CD14-positive monocyte (primary cell): ENCODE measurements at regions not wholly inside any gene's neighbourhood (a gene's known extent, or its start where the extent isn't known, plus 50 kb on each side); places are given as distances from the start of the nearest gene placed in this dataset.

Experiments
- DNase-seq, 3 donors: peaks; one replicate each; pipeline ENCODE4 v3.0.0-alpha.2; 2011 to 2022
- H2AFZ ChIP-seq: 2 replicates; pipeline ENCODE4 v1.6.0; 2012; ENCODE audit warnings: mild to moderate bottlenecking, low read depth, low read length, inconsistent platforms; ENCODE audit not compliant: insufficient read depth, poor library complexity, severe bottlenecking
- H3K27ac ChIP-seq, 2 donors: 1 replicate in 1 of 2; 2 replicates in 1 of 2; pipeline ENCODE4 v1.5.1; 2012 to 2013; ENCODE audit warnings: low read length in 2 of 2, control low read depth in 1 of 2, inconsistent platforms in 1 of 2, low read depth in 1 of 2, mild to moderate bottlenecking in 1 of 2
- H3K27me3 ChIP-seq, 2 donors: one replicate each; pipeline versions ENCODE4 v1.6.0 to v1.6.1; 2011 to 2013; ENCODE audit warnings: low read length in 2 of 2; ENCODE audit not compliant: control insufficient read depth in 2 of 2, insufficient read depth in 2 of 2
- H3K36me3 ChIP-seq, 2 donors: replicated peaks in 1 of 2; 1 replicate in 1 of 2; 2 replicates in 1 of 2; pipeline versions ENCODE4 v1.5.1 to v1.6.1; 2012 to 2013; ENCODE audit warnings: low read length in 2 of 2, control low read depth in 1 of 2, inconsistent platforms in 1 of 2, mild to moderate bottlenecking in 1 of 2; ENCODE audit not compliant: insufficient read depth in 2 of 2, control insufficient read depth in 1 of 2
- H3K4me1 ChIP-seq, 2 donors: 1 replicate in 1 of 2; 2 replicates in 1 of 2; pipeline versions ENCODE4 v1.5.1 to v1.6.1; 2012 to 2013; ENCODE audit warnings: low read length in 2 of 2, control low read depth in 1 of 2, inconsistent platforms in 1 of 2, mild to moderate bottlenecking in 1 of 2, moderate library complexity in 1 of 2; ENCODE audit not compliant: insufficient read depth in 2 of 2, control insufficient read depth in 1 of 2
- H3K4me2 ChIP-seq: replicated peaks from 2 replicates; pipeline ENCODE3; 2012; ENCODE audit warnings: low read length, moderate library complexity, mild to moderate bottlenecking; ENCODE audit not compliant: poor library complexity, severe bottlenecking; ENCODE audit errors: extremely low read depth
- H3K4me3 ChIP-seq, 3 experiments: fragments of 200-600 bp in 1 of 3; sonication (generic) in 1 of 3; replicated peaks in 1 of 3; 1 replicate in 2 of 3; 2 replicates in 1 of 3; pipeline ENCODE4 v1.5.1; 2011 to 2013; ENCODE audit warnings: low read length in 3 of 3, mild to moderate bottlenecking in 3 of 3, control low read depth in 2 of 3, low read depth in 2 of 3, inconsistent platforms in 1 of 3, moderate library complexity in 1 of 3
- H3K79me2 ChIP-seq: 2 replicates; pipeline ENCODE4 v1.6.0; 2012; ENCODE audit warnings: mild to moderate bottlenecking, control low read depth, inconsistent platforms, low read length, moderate library complexity; ENCODE audit not compliant: insufficient read depth
- H3K9ac ChIP-seq: 2 replicates; pipeline ENCODE4 v1.6.0; 2017; ENCODE audit warnings: low read length, mild to moderate bottlenecking; ENCODE audit not compliant: insufficient read depth, poor library complexity, severe bottlenecking
- H3K9me3 ChIP-seq, 2 donors: replicated peaks in 1 of 2; 1 replicate in 1 of 2; 2 replicates in 1 of 2; pipeline versions ENCODE4 v1.5.1 to v1.6.1; 2012 to 2013; ENCODE audit warnings: low read length in 2 of 2, control low read depth in 1 of 2; ENCODE audit not compliant: control insufficient read depth in 1 of 2, insufficient read depth in 1 of 2
- H4K20me1 ChIP-seq: 2 replicates; pipeline ENCODE4 v1.6.0; 2012; ENCODE audit warnings: mild to moderate bottlenecking, low read length, control low read depth, moderate library complexity; ENCODE audit not compliant: insufficient read depth
- H3K27ac Mint-ChIP-seq, 7 donors: one replicate each; pipeline ENCODE4 v1.8.0; 2020; ENCODE audit warnings: mild to moderate bottlenecking in 7 of 7, mixed read lengths in 7 of 7, moderate library complexity in 6 of 7, inconsistent platforms in 2 of 7
- H3K27me3 Mint-ChIP-seq, 3 donors: one replicate each; pipeline ENCODE4 v1.8.0; 2021 to 2022; ENCODE audit warnings: low read depth in 3 of 3, mild to moderate bottlenecking in 3 of 3, mixed read lengths in 3 of 3, moderate library complexity in 3 of 3, inconsistent platforms in 1 of 3
- H3K36me3 Mint-ChIP-seq, 2 donors: one replicate each; pipeline ENCODE4 v1.8.0; 2020; ENCODE audit warnings: mixed read lengths in 2 of 2, inconsistent platforms in 1 of 2, mild to moderate bottlenecking in 1 of 2
- H3K4me1 Mint-ChIP-seq: one replicate; pipeline ENCODE4 v1.8.0; 2020; ENCODE audit warnings: mild to moderate bottlenecking, mixed read lengths
- H3K4me3 Mint-ChIP-seq, 2 donors: one replicate each; pipeline ENCODE4 v1.8.0; 2020; ENCODE audit warnings: mild to moderate bottlenecking in 2 of 2, mixed read lengths in 2 of 2, moderate library complexity in 1 of 2
- H3K9me3 Mint-ChIP-seq, 7 donors: one replicate each; pipeline ENCODE4 v1.8.0; 2020 to 2022; ENCODE audit warnings: mixed read lengths in 7 of 7, mild to moderate bottlenecking in 6 of 7, moderate library complexity in 6 of 7, inconsistent platforms in 2 of 7
- WGBS: methylation state at CpG from one replicate; pipeline ENCODE4 v1.1.5; 2013; ENCODE audit warnings: missing lambda C conversion rate; ENCODE audit not compliant: insufficient coverage; 5-methylcytosine and 5-hydroxymethylcytosine counted together
- intact Hi-C, 2 donors: fragments of 100-400 bp; cut with micrococcal nuclease; formaldehyde crosslinking; loops; one replicate each; pipeline versions ENCODE4 v1.15.0 to v1.15.1; 2023
- TF ChIP-seq, protein P1 (sequence below): fragments of 200-600 bp; IDR thresholded peaks from one replicate; pipeline ENCODE4 v1.8.0; 2022; ENCODE audit warnings: antibody characterized with exemption, mild to moderate bottlenecking

DNA sequence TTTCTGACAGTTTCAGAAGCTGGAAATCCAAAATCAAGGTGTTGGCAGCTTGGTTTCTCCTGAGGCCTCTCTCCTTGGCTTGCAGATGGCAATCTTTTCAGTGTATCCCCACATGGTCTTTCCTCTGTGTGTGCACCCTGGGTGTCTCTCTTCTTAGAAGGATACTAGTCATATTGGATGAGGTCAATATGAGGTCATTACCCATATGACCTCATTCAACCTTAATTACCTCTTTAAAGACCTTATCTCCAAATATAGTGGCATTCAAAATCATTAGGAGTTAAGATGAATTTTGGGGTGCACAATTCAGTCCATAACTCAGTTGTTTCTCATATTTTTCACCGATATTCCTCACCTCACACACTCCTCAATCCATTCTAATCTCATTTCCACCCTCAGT is 92.4 kb upstream of the TGM3 start:
- H3K27me3 Mint-ChIP-seq, result peaks cover 41 to 54% (median 51%) of the 10 kb centered on the region in 3 donors
- Histone ChIP-seq H2AFZ (no peak overlapping the region), H3K9ac (no peak overlapping the region), H4K20me1 (no peaks in the 10 kb centered on the region), H3K36me3 (no peaks in the 10 kb centered on the region), H3K79me2 (no peaks in the 10 kb centered on the region), H3K4me1 (peaks cover 13 to 14% of the 10 kb centered on the region in 2 donors), H3K27me3 (peaks cover 16 to 36% of the 10 kb centered on the region in 2 donors), H3K9me3 (no peaks in the 10 kb centered on the region), H3K27ac (no peak overlapping the region), H3K4me2 (no peak overlapping the region), H3K4me3 (no peak overlapping the region)
- no peaks in the 10 kb centered on the region for H3K36me3 Mint-ChIP-seq
- no peak overlapping the region for H3K27ac Mint-ChIP-seq
- intact Hi-C loops, result loop anchor here in 1 of 2 donors (10.0 kb wide), 1 partner anchor 51 kb away; no protein-coding TSS in a partner anchor
- WGBS, result 100% methylated on average over 1 of the region's 1 CpG
- H3K9me3 Mint-ChIP-seq, result peaks cover 0 to 5% (median 2%) of the 10 kb centered on the region in 7 donors
- peak overlapping the region in 1 of 2 donors; percentile 41 for H3K4me3 Mint-ChIP-seq
- H3K4me1 Mint-ChIP-seq, result peaks cover 15% of the 10 kb centered on the region
- no peak for DNase-seq
- TF ChIP-seq, protein P1, sequence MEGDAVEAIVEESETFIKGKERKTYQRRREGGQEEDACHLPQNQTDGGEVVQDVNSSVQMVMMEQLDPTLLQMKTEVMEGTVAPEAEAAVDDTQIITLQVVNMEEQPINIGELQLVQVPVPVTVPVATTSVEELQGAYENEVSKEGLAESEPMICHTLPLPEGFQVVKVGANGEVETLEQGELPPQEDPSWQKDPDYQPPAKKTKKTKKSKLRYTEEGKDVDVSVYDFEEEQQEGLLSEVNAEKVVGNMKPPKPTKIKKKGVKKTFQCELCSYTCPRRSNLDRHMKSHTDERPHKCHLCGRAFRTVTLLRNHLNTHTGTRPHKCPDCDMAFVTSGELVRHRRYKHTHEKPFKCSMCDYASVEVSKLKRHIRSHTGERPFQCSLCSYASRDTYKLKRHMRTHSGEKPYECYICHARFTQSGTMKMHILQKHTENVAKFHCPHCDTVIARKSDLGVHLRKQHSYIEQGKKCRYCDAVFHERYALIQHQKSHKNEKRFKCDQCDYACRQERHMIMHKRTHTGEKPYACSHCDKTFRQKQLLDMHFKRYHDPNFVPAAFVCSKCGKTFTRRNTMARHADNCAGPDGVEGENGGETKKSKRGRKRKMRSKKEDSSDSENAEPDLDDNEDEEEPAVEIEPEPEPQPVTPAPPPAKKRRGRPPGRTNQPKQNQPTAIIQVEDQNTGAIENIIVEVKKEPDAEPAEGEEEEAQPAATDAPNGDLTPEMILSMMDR, result no peak

DNA sequence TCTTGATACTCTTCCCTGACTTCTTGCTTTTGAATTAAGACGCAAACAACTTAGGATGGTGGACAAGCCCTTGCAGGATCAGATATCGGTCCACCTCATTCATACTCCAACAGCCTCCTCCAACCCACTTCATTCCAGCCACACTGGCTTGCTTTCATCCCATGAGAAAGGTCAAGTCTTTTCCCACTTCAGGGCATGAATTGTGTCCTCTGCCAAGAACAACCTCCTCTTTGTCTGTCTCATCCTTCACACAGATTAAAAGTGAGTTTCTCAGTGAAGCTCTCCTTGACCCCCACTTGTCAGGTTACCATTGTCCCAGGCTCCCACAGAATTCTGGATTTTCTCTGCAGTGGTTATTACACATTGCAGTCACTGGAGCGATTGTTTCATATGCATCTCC is 91.8 kb upstream of the TGM3 start:
- Histone ChIP-seq H3K4me2 (no peak overlapping the region), H3K27ac (no peak overlapping the region), H3K36me3 (no peaks in the 10 kb centered on the region), H3K27me3 (peaks cover 16 to 42% of the 10 kb centered on the region in 2 donors), H3K4me1 (peaks cover 13 to 14% of the 10 kb centered on the region in 2 donors), H4K20me1 (no peaks in the 10 kb centered on the region), H2AFZ (no peak overlapping the region), H3K4me3 (no peak overlapping the region), H3K79me2 (no peaks in the 10 kb centered on the region), H3K9ac (no peak overlapping the region), H3K9me3 (no peaks in the 10 kb centered on the region)
- Mint-ChIP-seq H3K4me1 (peaks cover 19% of the 10 kb centered on the region), H3K9me3 (peaks cover 0 to 5% (median 2%) of the 10 kb centered on the region in 7 donors), H3K4me3 (peak overlapping the region in 1 of 2 donors; percentile 41), H3K36me3 (no peaks in the 10 kb centered on the region), H3K27ac (peak overlapping the region in 1 of 7 donors; percentile 14), H3K27me3 (peaks cover 44 to 51% (median 51%) of the 10 kb centered on the region in 3 donors)
- WGBS, result 98% methylated on average over 3 of the region's 3 CpGs
- TF ChIP-seq, protein P1, result no peak
- no peak for DNase-seq
- intact Hi-C loops, result loop anchor here in 1 of 2 donors (10.0 kb wide), 1 partner anchor 51 kb away; no protein-coding TSS in a partner anchor
